Activated T-cell treated with anti-CD3 and anti-CD28 coated beads, Interleukin-2, amount 50 U/mL, for 1 hour (primary cell): ENCODE measurements at regions not wholly inside any gene's neighbourhood (a gene's known extent, or its start where the extent isn't known, plus 50 kb on each side); places are given as distances from the start of the nearest gene placed in this dataset.

Experiments used
- DNase-seq: peaks from one replicate; pipeline ENCODE4 v3.0.0-alpha.2; 2020

DNA sequence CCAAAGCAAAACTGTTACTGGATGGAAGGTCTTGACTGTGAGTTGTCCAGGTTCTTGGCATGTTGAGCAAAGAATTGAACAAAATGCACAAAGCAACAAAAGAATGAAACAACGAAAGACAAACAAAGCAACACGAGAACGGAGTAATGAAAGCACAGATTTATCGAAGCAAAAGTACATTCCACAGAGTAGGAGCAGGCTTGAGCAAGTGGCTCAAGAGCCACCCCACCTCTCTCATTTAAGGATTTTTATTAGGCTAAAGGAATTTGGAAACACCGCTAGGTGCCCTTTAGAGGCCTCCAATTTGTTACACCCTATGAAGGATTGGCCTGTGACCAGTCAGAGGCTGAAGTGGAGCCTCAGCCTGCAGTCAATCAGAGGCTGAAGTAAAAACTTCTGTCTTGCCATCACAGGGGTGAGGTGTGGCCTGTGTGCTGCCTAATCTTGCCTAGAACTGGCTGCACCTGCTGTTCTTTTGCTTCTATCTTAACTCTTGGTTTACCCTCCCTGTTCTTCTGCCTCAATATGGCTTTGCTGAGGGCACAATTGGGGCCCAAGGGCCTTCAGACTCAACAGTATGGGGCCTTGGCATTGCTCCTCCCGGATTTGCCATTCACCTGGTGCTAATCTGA, 59.4 kb upstream of the FTH1 start:
- DNase-seq, result no peak

DNA sequence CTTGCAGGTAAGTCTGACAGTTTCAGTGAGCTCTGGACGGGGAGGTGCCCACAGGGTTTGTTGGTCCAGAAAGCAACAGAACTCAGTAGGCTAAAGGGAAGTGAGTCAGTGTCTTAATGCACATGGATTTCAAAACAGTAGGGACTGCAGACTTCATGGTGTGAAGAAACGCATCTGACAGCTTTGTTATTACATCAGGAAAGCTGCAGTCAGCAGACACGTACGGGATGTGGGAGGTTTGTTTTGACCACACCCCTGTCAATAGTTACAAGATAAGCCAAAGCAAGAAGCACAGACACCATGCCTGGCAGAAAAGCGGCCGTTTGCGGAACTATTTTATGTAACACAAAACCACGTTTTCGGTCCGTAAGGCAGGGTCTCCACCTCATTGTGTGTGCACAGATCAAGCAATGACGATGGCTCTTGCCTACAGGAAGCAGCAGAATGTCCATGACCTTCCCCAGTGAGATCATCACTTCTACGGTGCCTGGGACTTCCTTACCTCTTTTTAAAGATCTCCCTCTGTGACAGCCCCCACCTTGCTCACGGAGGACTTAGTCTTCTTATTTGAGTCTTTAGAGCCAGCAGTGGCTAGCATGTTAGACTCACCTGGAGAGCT, 58.2 kb upstream of the FTH1 start:
- DNase-seq, result peak; percentile 72

DNA sequence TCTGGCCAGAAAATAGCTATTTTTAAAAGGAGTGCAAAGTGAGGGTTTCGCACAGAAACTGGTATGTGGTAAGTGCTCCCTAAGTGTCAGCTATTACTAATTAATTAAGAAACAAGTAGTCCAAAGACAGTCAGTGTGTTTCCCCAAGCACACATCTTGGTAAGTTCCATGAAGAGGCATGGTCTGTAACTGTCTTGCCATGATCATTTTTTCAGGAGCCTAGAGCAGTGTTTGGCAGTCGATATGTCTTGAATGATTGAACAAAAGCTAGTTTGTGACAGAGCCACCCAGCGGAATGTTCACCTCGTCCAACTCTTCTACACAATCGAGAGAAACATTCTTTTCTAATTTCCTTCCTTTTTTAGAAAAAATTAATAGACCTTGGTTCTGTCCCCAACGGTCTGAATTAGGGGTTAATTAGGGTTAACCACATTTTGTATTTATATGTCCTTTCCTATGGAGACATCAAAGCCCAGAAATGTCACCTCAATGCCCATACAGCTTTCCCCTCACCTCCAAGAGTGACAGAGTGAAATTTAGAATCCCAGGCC, 57.6 kb upstream of the FTH1 start:
- no peak for DNase-seq

DNA sequence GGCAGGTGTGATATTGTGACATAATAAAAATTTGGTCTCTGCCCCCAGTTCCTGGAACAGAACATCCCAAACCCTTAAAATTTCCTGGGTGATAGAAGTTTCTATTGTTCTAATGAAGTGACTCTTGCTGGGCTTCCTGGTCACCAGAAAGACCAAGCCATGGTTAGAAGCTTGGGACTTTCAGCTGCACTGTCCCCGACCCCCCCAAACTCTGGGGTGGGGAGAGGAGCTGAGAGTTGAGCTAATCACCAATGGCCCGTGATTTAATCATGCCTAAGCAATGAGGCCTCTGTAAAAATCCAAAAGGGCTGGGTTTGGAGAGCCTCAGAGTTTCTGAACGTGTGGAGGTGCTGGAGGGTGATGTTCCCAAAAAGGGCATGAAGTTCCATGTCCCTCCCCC, 54.8 kb upstream of the FTH1 start:
- no peak for DNase-seq

DNA sequence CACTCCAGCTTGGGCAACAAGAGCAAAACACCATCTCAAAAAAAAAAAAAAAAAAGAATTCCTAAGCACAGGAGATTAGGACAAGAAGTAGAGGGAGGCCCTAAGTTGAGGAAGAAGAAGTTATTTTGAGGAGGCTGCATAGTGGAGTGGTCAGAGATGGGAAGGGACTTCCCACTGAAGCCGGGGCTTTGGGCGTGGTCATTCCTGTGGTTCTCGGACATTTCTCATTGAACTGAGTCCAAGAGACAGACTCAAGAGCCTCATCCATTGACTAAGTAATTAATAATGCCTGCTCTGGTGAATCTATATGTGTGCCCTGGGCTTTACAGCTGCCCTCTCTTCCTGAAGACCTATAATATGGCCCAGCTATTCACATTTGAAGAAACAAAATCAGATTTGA, 53.2 kb upstream of the FTH1 start:
- DNase-seq, result no peak

DNA sequence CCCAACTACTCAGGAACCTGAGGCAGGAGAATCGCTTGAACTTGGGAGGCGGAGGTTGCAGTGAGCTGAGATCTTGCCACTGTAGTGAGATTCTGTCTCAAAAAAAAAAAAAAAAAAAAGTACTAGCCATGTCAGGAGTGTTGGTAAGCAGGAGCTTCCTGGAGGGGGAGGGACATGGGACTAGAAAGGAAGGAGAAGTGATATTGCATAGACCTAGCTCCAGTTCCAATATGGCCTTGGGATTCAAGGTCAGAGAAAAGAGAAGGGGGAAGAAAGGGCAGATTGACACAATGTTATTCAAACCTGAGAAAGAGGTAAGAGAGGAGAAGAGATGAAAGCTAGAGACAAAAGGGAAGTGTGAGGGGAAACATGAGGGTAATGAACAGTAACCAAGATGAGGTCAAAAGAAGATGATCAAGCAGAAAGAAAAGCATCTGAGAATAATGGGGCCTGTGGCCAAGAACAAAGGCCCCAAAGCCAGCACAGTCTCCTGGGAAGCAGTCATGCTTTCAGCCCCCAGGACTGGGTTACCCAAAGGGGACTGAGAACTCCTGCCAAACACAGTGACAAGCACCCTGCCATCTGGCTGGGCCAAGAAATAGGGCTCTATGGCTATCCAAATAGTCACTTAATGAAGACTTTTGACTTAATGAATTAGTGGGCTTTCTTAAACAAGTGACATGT, 51.7 kb upstream of the FTH1 start:
- no peak for DNase-seq

DNA sequence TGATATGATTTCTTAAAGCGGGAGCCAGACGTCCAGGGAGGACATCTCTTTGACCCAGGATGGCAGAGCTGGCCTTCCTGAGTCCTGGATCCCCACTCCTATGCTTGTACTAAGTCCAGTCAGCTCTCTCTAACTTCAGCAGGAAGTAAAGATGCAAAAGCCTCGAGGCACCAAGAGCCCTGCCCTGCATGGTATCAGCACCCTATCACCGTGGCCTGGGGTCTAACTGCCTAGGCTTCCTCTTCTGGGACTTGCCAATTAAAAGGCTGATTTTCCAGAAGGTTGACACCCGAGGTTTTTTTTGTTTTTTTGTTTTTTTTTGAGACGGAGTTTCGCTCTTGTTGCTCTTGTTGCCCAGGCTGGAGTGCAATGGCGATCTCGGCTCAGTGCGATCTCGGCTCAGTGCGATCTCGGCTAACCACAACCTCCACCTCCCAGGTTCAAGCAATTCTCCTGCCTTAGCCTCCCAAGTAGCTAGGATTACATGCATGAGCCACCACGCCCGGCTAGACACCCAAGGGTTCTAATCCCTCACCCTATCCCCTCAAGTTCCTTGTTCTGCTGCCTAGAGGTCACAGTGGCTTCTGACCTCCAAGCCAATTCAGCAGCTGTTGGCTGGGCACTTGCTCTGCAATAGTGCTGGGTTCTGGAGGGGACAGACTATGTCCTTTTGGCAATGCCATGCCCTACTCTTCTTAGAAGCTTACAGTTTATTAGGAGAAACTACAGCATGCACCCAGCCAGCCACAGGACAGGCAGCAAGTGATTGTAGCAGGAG, 50.6 kb upstream of the FTH1 start:
- DNase-seq, result no peak
